ENCODE measurements at regions not wholly inside any gene's neighbourhood (a gene's known extent, or its start where the extent isn't known, plus 50 kb on each side); places are given as distances from the start of the nearest gene placed in this dataset.

GRCh38 chr3:16079519-16079918 lies 95.0 kb upstream of the GALNT15 start:
- no peak for DNase-seq

- DNase-seq: no peak
Observed at GRCh38 chr3:16081661-16082060, 92.8 kb upstream of the GALNT15 start.

GRCh38 chr3:16084887-16085286 lies 89.6 kb upstream of the GALNT15 start:
- no peak for DNase-seq

- DNase-seq: no peak
Observed at GRCh38 chr3:16085410-16085809, 89.1 kb upstream of the GALNT15 start.

- no peak for DNase-seq
Observed at GRCh38 chr3:16085884-16086608, 88.4 kb upstream of the GALNT15 start.

DNA sequence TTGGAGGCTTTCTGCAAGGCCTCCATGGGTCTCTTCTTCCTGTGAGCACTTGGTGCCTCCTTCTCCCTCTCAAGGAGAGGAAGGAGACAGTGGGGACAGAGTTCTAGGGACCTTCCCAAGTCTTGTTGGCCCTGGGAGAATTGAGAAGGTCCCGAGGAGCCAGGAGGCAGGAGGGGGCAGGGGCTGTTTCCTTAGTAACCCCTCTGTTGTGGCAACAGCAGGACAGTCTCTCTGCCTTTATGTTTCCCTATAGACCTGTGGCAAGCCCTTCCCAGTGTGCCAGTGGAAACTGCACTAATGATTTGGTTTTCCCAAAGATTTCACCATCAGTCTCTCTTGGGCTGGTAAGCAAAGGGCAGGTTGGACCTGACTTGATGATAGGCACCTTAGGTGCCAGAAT lies 87.8 kb upstream of the GALNT15 start:
- DNase-seq: no peak

DNA sequence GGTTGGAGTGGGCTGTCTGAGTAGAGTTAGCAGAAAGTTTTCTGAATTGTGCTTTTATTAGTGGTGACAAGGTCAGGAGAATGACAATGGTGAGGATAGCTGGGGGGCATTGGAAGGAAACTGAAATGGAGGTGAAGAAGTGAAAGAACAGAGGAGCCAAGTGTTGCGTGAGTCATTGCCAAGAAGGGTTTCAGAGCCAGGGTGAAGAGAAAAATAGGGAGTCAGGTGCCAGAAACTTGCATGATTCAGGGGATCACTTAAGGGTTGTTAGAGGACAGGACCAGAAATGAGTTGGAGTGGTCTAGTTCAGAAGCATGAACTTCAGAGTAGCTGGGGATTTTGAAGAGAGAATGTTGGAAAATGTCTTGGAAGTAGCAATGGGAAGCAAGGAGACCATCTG lies 86.0 kb upstream of the GALNT15 start:
- no peak for DNase-seq

- DNase-seq: no peak
Observed at GRCh38 chr3:16089521-16089920, 85.0 kb upstream of the GALNT15 start.

GRCh38 chr3:16090024-16090423 lies 84.5 kb upstream of the GALNT15 start:
- DNase-seq: no peak

DNA sequence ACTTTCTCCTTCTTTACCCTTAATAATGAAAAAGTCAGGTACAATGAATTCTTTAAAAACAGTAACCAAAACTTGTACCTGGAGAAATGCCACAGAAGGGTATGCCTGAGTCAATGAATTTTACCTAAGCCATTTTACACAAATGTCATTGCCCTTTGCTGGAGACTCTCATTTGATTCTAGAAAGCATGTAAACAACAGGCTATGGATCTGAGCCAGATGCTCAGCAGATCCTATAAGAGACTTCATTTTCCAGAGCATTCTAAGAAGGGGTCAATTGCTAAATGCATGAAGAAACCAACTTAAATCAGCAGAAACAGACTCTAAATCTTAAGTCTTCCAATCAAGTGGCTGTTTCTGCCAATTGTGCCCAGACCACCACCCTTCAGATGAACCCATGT lies 83.8 kb upstream of the GALNT15 start:
- DNase-seq: no peak

DNA sequence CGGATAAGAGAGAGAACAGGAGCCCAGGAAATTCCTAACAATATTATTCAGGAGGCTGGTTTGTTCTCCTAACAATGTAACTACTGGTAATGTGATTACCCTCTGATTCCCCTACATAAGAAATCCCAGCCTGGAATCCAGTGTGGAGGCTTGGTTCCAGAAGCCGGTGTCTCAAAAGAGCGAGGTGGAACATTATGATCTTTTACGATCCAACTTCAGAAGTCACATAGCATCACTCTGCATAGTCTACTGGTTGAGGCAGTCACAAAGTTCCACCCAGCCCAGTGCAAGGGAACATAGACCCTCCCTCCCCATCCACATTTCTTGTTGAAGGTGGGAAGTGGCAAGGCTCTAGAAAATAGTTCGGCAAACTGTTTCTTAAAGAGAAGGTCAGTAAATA lies 81.6 kb upstream of the GALNT15 start:
- DNase-seq: no peak

GRCh38 chr3:16101295-16102186 lies 72.9 kb upstream of the GALNT15 start:
- DNase-seq: no peak

GRCh38 chr3:16102187-16102561 lies 72.3 kb upstream of the GALNT15 start:
- no peak for DNase-seq

DNA sequence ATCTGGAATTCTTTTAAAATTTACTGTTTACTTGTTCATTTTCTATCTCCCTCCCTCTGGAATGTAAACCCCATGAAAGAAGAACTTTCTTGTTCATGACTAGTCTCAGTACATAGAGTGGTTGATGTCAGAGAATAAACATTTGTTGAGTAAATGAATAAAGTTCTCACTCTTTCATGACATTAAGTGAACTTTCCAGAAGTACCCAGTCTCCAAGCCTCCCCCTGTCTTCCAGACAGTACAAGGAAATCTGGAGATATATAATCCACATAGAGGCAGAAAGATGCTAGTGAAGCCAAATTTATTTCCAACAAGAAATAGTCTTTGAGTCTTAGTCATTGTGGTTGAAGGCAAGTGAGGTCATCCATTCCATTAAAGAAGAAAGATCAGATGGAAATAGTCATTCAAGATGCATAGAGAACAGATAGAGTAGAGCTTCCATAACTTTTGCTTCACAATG lies 71.5 kb upstream of the GALNT15 start:
- DNase-seq: no peak

DNA sequence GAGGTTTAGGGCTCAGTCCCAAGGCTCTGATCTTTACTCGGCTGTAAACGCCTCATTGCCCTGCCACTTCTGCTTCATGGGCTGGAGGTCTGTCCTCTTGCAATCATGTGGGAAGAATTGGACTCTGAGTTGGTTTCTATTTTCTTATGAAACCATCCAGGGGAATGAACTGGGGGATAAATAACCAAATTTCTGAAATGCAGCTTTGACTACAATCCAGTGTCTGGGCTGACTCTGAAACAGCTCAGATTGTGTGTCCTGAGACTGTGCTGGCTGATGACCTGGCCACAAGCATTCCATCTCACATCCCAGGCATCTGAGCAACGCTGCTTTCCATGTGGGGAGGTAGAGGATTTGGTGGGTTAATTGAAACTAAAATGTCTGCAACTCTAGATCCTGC lies 71.0 kb upstream of the GALNT15 start:
- DNase-seq: no peak

DNA sequence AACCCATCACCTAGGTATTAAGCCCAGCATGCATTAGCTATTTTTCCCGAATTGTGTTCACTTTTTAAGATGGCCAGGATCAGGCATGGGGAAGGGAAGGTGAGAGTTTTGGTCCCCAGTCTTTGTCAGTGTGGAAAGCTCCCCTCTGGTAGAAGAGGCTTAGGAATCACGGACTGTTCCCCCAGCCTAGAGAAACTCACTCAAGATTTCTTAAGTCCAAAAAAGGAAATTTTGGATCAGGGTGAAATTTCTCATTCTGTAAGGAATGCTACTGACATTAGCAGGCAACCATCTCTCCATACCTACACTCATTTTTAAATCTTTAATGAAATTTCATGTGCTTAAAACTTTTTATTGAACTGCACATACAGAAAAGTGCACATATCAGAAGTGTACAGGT lies 70.3 kb upstream of the GALNT15 start:
- DNase-seq: no peak

DNA sequence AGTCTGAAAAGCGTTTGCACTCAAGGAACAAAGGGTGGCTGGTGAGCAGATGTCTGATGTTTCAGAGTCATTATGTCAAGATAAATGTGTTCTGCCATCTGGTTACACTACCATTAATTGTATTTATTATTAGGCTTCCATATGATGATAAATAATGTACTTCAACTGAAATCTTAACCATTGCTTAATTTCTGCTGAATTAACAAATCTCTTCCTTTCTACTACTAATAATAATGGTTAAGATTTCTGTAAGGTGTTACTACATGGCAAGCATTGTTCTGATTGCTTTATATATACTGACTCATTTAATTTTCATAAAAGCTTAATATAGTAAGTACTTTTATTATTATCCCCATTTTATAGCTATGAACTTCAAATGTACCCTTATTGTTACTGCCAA lies 68.4 kb upstream of the GALNT15 start:
- DNase-seq: no peak

DNA sequence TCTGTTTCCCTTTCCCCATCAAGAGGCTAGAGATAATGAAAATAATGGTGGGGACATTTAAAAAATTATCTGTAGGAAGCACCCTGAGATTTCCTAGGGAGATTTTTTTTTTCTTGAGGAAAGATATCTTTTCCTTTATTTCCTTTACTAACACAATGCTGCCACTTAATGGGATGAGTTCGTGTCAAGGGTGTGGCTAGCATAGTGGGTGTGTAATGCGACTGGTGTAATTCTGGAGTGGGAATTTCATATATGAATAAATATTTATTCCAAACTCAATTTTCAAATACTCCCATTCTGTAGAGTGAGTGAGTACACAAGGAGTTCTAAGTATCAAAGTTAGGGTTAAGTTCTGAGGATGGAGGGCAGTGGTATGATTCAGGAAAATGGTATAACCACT lies 66.1 kb upstream of the GALNT15 start:
- no peak for DNase-seq

- DNase-seq: no peak
Observed at GRCh38 chr3:16109929-16110328, 64.6 kb upstream of the GALNT15 start.

DNA sequence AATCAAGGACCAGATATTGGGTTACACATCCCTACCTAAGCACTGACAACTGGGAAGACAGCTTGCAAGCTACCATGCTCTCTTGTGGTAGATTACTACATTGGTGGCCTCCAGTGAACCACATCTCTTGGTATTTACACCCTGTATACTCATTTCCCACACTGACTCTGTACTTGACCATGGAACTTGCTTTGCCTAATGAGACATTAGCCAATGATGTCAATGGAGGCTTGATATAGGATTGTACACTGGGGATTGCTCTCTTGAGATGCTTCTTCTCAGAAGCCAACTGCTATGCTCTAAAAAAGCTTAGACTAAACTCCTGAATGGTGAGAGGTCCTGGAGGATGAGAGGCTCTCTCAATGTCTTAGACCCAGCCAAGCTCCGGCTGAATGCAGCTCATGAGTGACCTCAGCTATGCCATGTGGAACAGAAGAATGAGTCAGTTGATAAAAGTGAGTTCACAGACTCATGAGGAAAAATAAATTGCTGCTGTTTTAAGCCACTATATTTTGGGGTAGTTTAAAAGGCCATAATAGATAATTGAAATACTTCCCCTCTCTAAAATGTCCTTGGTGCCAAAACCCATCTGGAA lies 61.5 kb upstream of the GALNT15 start:
- no peak for DNase-seq

DNA sequence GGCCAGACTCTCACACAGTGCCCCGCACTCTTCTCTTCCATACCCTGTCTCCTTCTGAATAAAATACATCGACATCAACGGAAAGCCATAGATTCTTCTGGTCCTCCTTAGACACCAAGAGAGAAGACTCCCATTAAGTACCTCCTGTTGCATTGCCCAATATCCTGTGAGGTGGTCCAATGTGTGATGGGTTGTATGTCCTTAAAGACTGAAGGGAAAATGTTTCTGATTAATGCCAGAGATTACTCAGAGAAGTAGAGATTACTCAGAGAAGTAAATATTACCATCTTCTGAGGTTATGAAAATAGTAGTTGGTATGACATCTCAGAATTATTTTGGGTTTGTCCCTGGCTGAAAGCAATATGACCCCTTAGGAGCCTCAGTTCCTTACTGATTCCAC lies 60.8 kb upstream of the GALNT15 start:
- no peak for DNase-seq

- no peak for DNase-seq
Observed at GRCh38 chr3:16114429-16114828, 60.1 kb upstream of the GALNT15 start.

- no peak for DNase-seq
Observed at GRCh38 chr3:16114930-16115329, 59.5 kb upstream of the GALNT15 start.

- no peak for DNase-seq
Observed at GRCh38 chr3:16118396-16118795, 56.1 kb upstream of the GALNT15 start.

Data from DMS153 (cell line).